ENCODE measurements at regions not wholly inside any gene's neighbourhood (a gene's known extent, or its start where the extent isn't known, plus 50 kb on each side); places are given as distances from the start of the nearest gene placed in this dataset.

DNA sequence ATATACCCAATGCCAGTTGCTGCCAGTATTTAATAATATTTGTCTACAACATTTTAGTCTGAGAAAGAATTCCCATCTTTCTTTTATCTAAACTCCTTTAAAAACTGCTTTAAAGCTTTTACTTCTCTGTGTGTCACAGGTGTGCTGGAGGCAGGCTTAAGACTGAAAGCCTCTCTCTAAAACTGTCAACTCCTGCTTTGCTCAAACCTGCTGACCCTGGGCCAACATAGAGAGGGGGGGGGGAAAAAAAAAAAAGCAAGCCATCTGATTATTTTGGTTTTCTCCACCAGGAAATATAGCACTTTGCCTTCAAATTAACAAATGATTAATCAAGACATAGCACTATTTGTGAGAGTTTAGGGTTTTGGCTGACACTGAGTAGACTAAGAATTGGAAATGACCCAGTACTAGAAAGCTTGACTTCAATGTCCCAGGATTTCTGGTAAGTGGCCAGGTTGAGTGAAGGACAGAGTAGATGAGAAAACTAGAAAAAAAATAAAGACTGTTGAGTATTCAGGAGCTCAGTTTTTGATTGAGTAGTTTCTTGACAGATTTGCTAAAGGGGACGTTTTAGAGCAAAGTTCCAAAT, 357.0 kb upstream of the FLRT2 start:
- TF ChIP-seq EP300 (IDR thresholded peaks at IDR 0.05) (no peak), CTCF (IDR thresholded peaks at IDR 0.05) (no peak), POLR2AphosphoS5 (IDR thresholded peaks at IDR 0.05) (no peak)

Data from upper lobe of left lung (tissue), 4 donors.